ENCODE measurements at regions not wholly inside any gene's neighbourhood (a gene's known extent, or its start where the extent isn't known, plus 50 kb on each side); places are given as distances from the start of the nearest gene placed in this dataset.
"Not testable (repeated sequence)": the region's sequence is repeated elsewhere in the genome, so short reads cannot be mapped to it uniquely, and the experiment has no call there.

DNA sequence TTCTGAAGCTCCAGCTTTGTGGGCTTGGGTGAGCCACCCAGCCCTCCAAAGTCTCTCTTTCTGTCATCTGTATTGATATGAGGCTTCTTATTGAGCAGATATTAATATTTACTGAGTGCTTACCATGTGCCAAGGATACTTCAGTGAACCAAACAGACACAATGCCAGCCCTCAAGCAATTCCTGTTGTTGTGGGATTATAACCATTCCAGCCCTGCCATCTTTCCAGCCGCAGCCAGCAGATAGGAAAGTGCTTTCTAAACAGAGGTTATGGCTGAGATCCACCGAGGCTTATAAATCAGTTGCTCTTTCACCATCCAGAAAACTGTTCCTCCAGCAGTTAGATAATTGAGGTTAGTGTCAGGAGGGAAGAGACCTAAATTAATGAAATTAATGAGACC, 137.7 kb upstream of the ALDH1B1 start:
- no peak for DNase-seq (ENCODE audit: low spot score)

DNA sequence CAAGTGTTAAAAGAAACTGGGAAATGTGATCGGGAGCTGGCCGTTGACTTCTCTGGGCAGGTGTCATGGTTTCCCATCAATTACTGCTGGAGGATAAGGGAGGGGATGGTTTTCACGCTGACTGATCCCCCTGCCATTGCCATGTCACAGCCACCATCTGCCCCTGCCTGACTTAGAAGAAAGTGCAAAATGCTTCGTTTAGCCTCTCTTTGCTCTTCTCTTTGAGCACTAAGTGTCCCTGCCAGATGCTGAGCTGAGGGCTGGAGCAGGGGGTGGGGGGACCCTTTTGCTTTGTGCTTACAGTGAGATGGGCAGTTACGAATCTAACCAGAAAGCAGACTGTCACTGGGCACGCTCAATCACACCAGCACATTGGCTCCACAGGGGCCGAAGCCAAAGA, 138.4 kb upstream of the ALDH1B1 start:
- no peak for DNase-seq (ENCODE audit: low spot score)

DNA sequence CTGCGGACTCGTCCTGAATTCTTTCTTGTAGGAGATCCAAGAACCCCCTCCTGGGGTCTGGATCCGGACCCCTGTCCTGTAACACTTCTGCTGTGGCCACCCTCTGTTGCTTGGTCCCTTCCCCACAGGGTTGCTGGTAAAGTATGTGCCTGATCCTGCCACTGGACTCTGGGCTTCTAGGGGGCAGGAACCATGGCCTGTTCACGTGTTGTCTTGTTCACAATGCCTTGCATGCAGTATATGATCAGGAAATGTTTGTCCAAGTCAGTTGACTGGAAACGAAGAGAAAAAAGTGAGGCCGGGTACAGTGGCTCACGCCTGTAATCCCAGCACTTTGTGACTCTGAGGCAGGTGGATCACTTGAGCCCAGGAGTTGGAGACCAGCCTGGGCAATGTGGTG, 139.3 kb upstream of the ALDH1B1 start:
- DNase-seq (ENCODE audit: low spot score): no peak

DNA sequence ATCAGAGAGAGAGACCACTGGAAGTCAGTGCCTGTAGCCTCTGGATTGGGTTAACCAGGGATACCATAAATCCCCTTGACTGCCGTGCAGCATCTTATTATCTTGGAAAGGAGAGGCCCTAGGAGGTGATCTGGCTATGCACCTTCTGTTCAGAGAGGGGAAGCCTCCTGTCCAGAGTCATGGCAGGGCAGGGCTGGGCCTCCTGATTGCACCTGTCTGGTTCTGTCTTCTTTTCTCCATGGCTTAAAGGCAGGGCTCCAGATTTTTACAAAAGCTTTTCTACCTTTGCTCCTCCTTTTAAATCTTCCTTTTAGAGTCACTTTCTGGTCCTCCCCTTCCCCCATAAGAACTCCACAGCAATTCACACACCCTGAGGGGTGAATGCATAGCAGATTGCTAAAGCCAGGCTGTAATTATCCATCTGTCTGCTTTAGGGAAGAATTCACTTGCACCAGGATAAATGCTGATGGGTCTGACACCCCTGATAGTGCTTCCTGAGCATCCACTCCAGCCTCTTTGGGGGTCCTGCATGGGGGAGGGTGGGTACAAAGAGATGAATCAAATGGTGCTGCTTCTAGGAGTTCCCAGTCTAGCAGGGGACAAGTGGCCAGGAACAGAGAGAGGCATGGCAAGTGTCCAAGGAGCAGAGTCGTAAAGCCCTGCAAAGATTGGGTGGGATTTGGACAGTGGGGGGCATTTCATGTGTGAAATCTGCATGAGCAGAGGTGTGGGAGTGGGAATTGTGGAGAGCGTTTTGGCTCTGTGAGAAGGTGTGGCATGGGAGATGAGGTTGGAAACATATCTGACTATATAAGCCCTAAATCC, 141.3 kb upstream of the ALDH1B1 start:
- no peak for DNase-seq (ENCODE audit: low spot score)

DNA sequence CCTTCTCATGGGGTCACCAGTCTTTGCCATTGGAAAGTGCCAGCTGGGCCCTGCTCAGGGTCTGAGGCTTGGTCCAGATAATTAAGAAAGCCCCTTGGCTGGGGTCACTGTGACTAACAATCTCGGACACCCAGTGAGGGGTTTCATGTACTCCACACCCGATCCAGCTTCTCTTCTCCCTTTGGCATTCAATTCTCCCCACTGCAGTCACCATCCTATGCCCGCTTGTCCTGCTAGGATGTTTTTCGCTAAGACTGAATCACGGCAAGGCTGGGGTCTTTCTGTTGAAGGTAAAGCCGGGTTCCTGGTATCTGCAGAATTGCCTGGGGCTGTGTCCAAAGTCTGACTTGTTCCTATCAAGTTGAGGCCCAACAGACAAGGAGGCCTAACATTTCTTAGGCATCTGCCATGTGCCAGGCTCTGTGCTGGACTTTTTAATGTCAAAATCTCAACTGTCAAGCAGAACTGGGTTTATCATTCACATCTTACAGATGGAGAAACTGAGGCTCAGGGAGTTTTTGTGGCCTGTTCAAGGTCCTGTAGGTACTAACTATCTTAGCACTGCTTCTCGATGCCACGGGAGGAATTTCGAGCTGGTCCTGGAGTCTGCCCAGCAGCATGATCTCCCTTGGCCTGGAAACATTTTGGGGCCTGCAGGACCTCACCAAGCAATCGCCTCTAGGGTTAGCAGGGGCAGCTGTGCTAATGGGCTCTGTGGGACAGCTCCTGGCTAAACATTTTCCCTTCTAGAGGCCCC, 142.0 kb upstream of the ALDH1B1 start:
- no peak for DNase-seq (ENCODE audit: low spot score)

DNA sequence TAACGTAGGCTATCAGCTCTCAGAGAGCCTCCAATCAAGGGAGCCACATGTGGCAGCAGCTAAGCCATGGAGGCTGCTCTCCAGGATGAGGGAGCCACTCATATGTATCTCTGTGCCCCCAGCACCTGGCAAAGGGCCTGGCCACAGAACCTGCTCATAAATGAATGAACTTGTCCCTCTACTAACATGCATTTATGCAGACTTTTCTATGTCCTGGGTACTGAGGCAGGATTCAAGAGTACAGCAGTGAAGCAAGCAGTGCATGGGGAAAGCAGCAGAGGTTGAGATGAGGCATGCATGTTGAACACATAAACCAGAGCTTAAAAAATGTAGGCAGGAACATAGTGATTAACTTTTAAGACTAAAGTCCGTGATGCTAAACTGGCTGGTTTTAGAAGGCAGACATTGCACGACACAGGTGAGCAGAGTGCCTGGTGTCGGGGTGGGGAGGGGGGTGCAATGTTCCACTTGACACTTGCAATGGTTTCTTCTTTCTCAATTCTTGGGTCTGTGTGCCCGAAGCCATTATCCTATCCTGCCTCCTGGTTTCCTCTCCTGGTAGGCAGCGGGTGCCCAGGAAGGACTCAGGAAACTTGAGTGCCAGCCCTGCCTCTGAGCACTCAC, 142.8 kb upstream of the ALDH1B1 start:
- DNase-seq (ENCODE audit: low spot score): no peak

DNA sequence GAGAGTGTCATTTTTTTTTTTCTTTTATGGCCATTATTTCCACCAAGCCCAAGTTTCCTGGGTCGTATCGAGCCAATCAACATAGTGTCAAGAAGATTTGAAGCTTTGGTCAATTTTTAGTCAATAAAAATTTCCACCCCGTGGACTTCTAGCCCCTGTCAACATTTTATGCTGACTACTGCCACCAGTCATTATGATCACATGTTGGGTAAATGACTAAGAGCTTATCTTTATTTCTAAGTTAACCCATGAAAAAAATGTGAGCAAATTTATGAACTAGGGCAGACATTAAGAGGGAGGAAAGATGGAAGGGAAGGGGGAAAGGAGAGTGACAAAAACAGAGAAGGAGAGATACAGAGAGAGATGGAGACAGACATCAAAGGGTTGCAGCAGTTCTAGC, 143.5 kb upstream of the ALDH1B1 start:
- DNase-seq (ENCODE audit: low spot score): no peak

DNA sequence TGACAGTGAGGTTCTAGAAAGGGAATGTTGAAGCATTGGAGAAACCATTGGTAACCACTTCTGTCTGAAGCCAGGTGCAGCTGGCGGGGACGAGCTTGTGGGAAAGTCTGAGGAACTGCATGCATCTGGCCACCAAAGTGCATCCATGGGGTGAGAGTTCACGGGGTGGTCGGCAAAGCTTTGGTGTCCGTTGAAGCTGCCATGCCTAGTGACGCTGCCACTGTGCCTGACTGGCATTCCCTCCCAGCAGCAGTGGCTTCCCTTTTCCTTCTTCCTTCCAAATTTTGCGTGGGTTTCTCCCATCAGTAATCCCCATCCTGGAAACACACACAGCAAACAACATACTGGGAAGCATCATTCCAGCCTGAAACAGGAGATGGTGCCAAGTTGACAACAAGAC, 145.7 kb upstream of the ALDH1B1 start:
- no peak for DNase-seq (ENCODE audit: low spot score)

DNA sequence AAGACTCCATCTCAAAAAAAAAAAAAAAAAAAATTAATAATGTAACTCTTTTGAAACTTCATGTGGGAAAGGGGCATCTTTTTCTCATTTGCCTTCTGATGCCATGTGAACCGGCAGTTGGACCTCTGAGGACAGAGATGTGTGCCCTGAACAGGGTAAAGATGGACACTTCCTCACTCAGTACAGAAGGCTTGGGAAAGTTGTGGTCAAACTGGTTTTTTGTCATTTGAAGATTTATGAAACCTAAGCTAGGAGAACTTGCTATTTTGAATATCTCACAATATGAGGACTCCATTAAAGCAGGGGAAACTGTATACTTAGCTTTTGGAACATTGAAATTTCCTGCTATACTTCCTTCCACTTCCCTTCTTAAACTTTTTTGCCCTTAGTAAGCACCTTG, 147.5 kb upstream of the ALDH1B1 start:
- no peak for DNase-seq (ENCODE audit: low spot score)

DNA sequence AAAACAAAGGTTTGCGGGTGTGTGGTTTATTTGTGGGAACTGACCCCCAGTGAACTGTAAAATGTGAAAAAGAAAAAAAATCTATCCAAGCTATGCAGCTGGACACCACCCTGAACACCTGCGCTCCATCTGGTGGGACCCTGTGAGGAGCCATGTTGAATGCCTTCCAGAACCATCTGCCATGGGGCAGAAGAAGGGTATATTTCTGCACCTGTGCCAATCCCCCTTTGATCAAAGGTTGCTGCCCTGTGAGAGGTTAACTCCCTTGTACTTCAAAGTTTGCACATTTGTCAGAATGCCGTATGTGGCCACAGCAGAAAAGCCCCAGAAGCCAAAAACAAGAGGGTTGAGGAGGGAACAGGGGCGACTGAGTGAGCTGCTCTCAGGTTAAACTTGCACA, 148.5 kb upstream of the ALDH1B1 start:
- no peak for DNase-seq (ENCODE audit: low spot score)

DNA sequence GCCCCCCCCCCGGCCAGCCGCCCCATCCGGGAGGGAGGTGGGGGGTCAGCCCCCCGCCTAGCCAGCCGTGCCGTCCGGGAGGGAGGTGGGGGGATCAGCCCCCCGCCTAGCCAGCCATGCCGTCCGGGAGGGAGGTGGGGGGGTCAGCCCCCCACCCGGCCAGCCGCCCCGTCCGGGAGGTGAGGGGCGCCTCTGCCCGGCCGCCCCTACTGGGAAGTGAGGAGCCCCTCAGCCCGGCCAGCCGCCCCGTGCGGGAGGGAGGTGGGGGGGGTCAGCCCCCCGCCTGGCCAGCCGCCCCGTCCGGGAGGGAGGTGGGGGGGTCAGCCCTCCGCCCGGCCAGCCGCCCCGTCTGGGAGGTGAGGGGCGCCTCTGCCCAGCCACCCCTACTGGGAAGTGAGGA, 150.4 kb upstream of the ALDH1B1 start:
- not testable (repeated sequence) for DNase-seq (ENCODE audit: low spot score)

DNA sequence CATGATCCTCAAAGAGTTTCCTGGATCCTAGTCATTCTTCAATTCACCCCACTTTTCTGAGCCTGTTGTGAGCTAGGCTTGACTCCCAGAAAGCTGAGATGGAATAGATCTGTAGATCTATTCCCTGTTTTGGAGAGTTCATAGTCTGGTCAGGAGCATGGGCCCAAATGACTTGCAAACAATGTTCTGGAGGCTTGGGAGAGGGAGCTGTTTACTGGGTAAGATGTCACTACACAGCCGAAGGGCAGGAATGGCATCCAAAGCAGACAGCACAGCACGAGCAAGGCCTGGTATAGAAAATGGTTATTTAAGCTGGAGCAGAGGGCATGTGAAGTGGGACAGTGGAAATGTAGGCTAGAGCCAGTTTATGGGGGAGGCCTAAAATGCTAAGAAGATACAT, 152.5 kb upstream of the ALDH1B1 start:
- no peak for DNase-seq (ENCODE audit: low spot score)

DNA sequence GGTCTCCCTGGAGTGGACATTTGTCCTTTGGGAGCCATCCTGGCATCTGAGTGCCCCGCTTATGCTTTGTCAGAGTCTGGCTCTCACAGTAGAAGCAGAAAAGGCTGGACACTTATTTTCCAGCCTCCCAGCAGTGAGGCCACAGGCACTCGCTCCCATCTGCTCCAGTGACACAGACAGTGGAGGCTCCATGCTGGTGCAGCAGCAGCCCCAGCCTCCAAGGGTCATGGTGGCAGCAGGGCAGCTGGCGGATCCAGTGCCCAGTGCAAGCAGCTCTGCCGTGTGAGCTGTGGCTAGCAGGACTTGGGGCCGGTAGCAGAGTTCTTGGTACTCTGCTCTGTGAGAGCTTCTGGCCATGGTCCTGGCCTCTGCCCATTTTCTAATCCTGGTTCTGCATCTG, 157.3 kb upstream of the ALDH1B1 start:
- DNase-seq (ENCODE audit: low spot score): no peak

DNA sequence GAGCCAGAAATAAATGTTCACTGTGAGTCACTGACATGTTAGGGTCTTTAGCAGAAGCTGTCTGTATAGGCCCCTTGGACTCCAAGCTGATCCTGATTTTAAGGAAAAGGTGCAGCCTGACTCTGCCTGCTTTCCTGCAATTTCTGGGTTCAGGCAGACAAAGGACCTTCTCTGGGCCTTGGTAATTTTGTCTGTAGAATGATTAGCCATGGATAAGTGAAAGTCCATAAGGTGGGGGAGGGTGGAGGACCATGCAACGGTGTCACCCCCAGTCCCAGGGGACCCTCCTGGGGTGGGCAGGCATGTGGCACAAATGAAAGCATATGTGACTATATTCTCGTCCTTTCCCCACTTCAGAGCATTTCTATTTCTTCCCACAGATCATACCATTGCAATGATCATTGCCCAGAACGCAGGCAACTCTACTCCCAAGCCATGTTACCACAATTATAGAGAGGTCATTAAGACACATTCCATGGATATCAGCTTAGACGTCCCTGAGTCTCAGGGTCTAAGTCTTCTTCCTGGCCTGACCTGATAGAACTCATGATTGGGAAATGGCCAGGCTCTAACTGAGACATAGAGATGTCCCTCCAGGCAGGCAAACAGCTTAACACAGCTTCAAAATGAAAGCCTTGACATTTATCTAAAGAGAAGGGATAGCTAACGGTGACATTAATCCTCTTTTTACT, 157.9 kb upstream of the ALDH1B1 start:
- no peak for DNase-seq (ENCODE audit: low spot score)

DNA sequence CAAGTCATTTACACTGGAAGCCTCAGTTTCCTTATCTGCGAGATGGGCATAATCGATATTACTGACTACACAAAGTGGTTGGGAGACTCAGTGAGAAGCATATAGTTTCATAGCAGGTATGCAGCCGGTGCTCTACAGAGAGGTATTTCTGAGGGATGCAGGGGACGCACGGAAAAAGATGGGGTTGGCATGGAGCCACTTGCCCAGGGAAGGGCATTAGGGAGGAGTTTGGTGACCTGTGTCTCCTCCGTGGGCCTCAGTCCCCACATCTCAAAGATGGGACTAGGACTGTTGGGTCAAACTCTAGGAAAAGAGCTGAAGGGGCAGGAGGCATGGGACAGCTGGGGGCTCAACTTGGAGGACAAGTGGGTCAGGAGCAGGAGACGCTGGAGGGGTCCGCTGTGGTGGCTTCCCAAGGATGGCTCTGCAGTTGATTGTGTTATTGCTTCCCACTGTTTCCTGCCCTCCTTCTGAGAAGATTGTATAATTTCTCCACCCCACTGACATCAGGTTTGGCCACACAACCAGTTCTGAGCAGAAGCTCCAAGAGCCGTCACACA, 158.6 kb upstream of the ALDH1B1 start:
- no peak for DNase-seq (ENCODE audit: low spot score)

DNA sequence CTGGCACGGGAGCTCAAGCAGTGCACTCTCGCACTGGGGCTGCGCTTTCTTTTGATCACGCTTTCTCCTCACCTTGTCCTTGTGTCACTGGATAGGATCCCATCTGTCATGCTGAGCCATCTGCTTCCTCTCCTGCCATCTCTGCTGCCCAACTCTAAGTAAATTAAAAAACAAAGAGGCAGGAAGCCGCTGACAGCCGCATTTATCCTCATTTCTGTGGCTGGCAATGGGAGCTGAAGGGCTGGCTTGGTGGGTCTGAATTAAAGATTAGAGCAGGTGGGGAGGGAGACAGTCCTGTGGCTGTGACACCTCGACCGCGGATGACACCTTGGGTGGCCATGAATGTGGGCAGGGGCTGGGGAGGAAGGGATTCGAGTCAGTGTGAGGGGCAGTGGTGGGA, 159.2 kb upstream of the ALDH1B1 start:
- no peak for DNase-seq (ENCODE audit: low spot score)

DNA sequence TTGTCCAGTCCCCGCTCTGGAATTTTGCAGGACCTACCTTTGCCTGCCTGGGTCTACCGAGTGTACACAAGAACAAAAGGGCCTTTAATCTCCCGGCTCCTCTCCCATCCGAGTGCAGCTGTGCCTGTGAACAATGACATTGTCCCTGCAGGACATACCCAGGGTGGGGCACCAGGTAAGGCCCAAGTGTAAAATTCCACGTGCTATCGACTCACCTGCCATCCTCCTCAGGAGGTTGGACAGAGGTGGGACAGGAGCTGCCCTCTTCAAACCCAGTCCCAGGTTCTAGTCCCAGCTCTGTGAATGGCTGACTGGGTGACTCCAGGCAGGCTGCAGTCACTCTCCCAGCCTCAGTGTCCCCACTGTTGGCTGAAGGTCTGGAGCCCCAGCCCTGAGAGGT, 159.6 kb upstream of the ALDH1B1 start:
- no peak for DNase-seq (ENCODE audit: low spot score)

DNA sequence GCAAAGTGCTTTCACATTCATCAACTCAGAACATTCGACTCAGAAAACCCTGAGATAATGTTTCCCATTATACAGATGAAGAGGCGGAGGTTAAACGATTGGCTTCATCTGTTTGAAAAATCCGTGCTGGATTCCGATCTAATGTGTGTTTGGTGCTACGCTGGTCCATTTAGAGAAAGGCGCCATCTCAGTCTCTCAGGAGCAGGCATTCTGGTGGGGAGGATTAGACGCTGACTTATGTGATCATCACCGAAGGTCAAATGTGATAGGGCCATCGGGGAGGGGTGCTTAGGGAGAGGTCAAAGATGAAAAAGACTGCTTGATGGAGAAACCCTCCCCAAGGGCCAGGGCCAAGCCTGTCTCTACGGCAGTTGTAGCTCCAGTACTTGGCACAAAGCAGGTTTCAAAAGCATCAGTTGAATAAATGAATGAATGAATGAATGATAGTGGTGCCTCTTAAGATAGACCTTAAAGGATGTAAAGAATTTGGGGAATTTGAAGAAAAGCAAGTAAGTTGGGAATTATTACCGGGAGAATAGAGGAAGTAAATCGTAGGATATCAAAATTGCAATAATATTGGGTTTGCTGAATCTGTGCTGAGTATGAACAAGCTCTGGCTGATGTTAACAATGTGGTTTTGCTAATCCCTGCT, 160.6 kb upstream of the SHB start:
- DNase-seq (ENCODE audit: low spot score): no peak

DNA sequence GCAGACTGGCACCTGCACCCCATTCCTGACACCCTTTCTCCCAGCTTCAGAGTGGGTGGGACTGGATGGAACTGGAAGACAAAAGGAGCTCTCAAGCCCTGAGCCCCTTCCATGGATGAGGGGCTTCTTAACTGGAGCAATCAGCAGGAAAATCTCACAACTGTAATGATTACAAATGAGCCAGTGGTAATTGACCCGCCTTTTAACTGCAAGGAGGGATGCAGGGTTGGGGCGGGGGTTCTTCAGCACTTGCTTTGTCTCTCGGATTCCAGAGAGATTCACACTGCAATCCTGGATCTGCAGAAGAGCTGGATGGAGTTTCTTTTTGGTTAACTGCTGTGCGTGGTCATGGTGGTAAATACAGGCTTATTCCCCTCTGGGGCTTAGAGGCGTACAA, 160.1 kb upstream of the SHB start:
- no peak for DNase-seq (ENCODE audit: low spot score)

DNA sequence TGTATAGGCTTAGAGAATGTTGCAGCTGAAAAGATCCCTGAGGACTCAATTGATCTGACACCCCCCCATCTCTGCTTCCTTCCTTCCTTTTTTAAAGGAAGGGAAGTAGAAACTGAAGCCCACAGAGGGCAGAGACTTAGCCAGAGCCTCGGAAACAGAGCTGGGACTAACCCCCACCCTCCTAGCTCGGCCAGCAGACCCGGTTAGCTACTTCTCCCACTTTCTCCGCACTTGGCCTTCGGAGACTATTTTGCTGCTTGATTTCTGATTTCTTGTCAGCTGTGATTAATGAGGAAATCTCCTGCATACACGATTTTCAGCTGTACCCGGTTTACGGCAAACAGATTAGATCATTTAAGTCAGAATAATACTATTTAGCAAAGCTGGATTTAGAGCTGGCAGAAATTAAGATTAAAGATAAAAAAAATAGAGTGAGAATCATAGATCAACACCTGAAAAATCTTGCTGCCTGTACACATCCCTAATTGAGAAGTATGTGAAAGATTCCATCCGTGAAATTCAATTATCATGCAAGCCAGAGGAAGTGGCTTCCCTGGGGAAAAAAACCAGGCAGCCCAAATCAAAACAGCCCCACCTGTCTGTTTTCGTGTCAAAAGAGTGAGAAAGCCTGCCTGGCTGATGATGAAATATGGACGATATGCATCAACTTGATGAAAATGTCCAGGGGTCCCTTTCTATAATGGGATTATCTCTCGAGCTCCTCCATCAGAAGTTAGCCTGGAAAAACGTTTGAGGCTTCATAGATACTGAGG, 159.5 kb upstream of the SHB start:
- no peak for DNase-seq (ENCODE audit: low spot score)

DNA sequence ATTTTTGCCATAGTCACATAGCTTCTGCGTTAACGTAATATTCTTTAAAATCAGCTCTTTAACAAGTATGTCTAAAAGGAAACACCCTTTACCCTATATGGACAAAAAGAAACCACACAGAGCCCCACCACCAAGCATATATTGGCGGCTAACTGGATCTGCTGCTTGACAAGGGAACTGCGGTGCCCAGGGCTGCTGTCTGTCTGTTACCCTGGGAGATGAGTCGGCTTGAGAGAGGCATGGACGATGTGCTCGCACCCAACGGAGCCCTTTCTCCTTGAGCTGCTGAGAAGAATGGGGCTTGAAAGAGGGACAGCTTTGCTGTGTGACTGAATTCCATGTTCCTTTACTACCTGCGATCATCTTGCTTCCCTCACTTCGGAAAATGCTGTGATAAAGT, 158.6 kb upstream of the SHB start:
- peak; percentile 71 for DNase-seq (ENCODE audit: low spot score)

Data from kidney tubule cell (primary cell).